ENCODE measurements at regions not wholly inside any gene's neighbourhood (a gene's known extent, or its start where the extent isn't known, plus 50 kb on each side); places are given as distances from the start of the nearest gene placed in this dataset.

GRCh38 chr2:106602042-106602441 lies 114.9 kb downstream of the CD8B2 start:
- BruUV-seq (replicated peaks): no TSS peak
- H3K4me2 ChIP-seq (ENCODE audit: low read length): no peak overlapping the region
- H3K4me3 ChIP-seq (ENCODE audit: low read depth, low read length, poor library complexity, severe bottlenecking): no peak overlapping the region
- no peak for TF ChIP-seq EZH2phosphoT487 (IDR thresholded peaks at IDR 0.05; ENCODE audit: borderline replicate concordance, low read depth, low read length)
- TF ChIP-seq, protein P1, sequence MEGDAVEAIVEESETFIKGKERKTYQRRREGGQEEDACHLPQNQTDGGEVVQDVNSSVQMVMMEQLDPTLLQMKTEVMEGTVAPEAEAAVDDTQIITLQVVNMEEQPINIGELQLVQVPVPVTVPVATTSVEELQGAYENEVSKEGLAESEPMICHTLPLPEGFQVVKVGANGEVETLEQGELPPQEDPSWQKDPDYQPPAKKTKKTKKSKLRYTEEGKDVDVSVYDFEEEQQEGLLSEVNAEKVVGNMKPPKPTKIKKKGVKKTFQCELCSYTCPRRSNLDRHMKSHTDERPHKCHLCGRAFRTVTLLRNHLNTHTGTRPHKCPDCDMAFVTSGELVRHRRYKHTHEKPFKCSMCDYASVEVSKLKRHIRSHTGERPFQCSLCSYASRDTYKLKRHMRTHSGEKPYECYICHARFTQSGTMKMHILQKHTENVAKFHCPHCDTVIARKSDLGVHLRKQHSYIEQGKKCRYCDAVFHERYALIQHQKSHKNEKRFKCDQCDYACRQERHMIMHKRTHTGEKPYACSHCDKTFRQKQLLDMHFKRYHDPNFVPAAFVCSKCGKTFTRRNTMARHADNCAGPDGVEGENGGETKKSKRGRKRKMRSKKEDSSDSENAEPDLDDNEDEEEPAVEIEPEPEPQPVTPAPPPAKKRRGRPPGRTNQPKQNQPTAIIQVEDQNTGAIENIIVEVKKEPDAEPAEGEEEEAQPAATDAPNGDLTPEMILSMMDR (conservative IDR thresholded peaks at IDR 0.05; ENCODE audit: low read length): no peak
- intact Hi-C loops (cut with micrococcal nuclease; ENCODE audit: unreplicated experiment): no loop called here
- ChIA-PET POLR2A (no interaction called here), CTCF (ENCODE audit: unreplicated experiment) (no interaction called here)
- no peaks in the 10 kb centered on the region for H3K79me2 ChIP-seq (ENCODE audit: insufficient read depth, low read depth, low read length)
- no peak for DNase-seq (ENCODE audit: low spot score)
- H3K4me1 ChIP-seq (ENCODE audit: insufficient read depth, low read length, poor library complexity, severe bottlenecking): no peaks in the 10 kb centered on the region
- H2AFZ ChIP-seq (ENCODE audit: low read length): no peak overlapping the region
- no peaks in the 10 kb centered on the region for H3K9me3 ChIP-seq (ENCODE audit: low read length)
- no peaks in the 10 kb centered on the region for H3K9me2 ChIP-seq (ENCODE audit: insufficient read depth, low read length)
- H4K20me1 ChIP-seq (ENCODE audit: insufficient read depth, low read length): no peaks in the 10 kb centered on the region
- H3K36me3 ChIP-seq (ENCODE audit: insufficient read depth, low read length): no peaks in the 10 kb centered on the region
- H3K27ac ChIP-seq (ENCODE audit: low read depth, low read length, poor library complexity, severe bottlenecking): no peak overlapping the region

DNA sequence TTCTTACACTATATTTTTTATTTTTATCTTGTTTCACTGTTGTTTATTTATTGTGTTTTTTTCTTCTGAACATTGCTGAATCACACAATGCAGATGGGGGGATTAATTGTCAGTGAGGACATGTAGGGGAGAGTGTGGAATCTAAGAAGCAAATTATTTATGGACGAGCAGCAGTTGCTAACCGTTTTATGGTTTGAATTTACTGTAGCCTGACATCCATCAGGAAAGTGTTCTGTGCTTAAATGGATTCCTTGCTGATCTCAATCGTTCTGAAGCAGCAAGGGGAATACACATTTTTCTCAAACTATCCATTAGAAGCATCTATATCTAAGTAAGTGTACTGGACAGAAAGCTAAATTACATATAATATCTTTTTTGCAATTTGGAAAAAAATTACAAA lies 119.5 kb downstream of the CD8B2 start:
- H3K4me2 ChIP-seq (ENCODE audit: low read length): no peak overlapping the region
- intact Hi-C loops (cut with micrococcal nuclease; ENCODE audit: unreplicated experiment): no loop called here
- TF ChIP-seq, protein P1 (conservative IDR thresholded peaks at IDR 0.05; ENCODE audit: low read length): no peak
- TF ChIP-seq EZH2phosphoT487 (IDR thresholded peaks at IDR 0.05; ENCODE audit: borderline replicate concordance, low read depth, low read length): no peak
- POLR2A ChIA-PET: no interaction called here
- H3K27ac ChIP-seq (ENCODE audit: low read depth, low read length, poor library complexity, severe bottlenecking): no peak overlapping the region
- no peaks in the 10 kb centered on the region for H3K9me3 ChIP-seq (ENCODE audit: low read length)
- no peaks in the 10 kb centered on the region for H3K36me3 ChIP-seq (ENCODE audit: insufficient read depth, low read length)
- H2AFZ ChIP-seq (ENCODE audit: low read length): no peak overlapping the region
- no peaks in the 10 kb centered on the region for H4K20me1 ChIP-seq (ENCODE audit: insufficient read depth, low read length)
- CTCF ChIA-PET (ENCODE audit: unreplicated experiment): no interaction called here
- H3K4me1 ChIP-seq (ENCODE audit: insufficient read depth, low read length, poor library complexity, severe bottlenecking): no peaks in the 10 kb centered on the region
- no TSS peak for BruUV-seq (replicated peaks)
- no peak overlapping the region for H3K4me3 ChIP-seq (ENCODE audit: low read depth, low read length, poor library complexity, severe bottlenecking)
- H3K9me2 ChIP-seq (ENCODE audit: insufficient read depth, low read length): no peaks in the 10 kb centered on the region
- no peak for DNase-seq (ENCODE audit: low spot score)
- H3K79me2 ChIP-seq (ENCODE audit: insufficient read depth, low read depth, low read length): no peaks in the 10 kb centered on the region

GRCh38 chr2:106607371-106607770 lies 120.2 kb downstream of the CD8B2 start:
- no peak for TF ChIP-seq EZH2phosphoT487 (IDR thresholded peaks at IDR 0.05; ENCODE audit: borderline replicate concordance, low read depth, low read length)
- TF ChIP-seq, protein P1 (conservative IDR thresholded peaks at IDR 0.05; ENCODE audit: low read length): no peak
- intact Hi-C loops (cut with micrococcal nuclease; ENCODE audit: unreplicated experiment): no loop called here
- BruUV-seq (replicated peaks): no TSS peak
- Histone ChIP-seq H3K4me1 (ENCODE audit: insufficient read depth, low read length, poor library complexity, severe bottlenecking) (no peaks in the 10 kb centered on the region), H3K36me3 (ENCODE audit: insufficient read depth, low read length) (no peaks in the 10 kb centered on the region), H3K9me2 (ENCODE audit: insufficient read depth, low read length) (no peaks in the 10 kb centered on the region), H3K4me3 (ENCODE audit: low read depth, low read length, poor library complexity, severe bottlenecking) (no peak overlapping the region), H4K20me1 (ENCODE audit: insufficient read depth, low read length) (no peaks in the 10 kb centered on the region), H3K9me3 (ENCODE audit: low read length) (no peaks in the 10 kb centered on the region), H2AFZ (ENCODE audit: low read length) (no peak overlapping the region), H3K79me2 (ENCODE audit: insufficient read depth, low read depth, low read length) (no peaks in the 10 kb centered on the region), H3K27ac (ENCODE audit: low read depth, low read length, poor library complexity, severe bottlenecking) (no peak overlapping the region), H3K4me2 (ENCODE audit: low read length) (no peak overlapping the region)
- no peak for DNase-seq (ENCODE audit: low spot score)
- CTCF ChIA-PET (ENCODE audit: unreplicated experiment): no interaction called here
- POLR2A ChIA-PET: interaction anchor here (0.5 kb wide), 1 partner anchor 619 kb away, joined by 3 read pairs; no protein-coding TSS in a partner anchor

Measured in OCI-LY7 (cell line).